Ascending aorta (tissue), 2 donors: ENCODE measurements at regions not wholly inside any gene's neighbourhood (a gene's known extent, or its start where the extent isn't known, plus 50 kb on each side); places are given as distances from the start of the nearest gene placed in this dataset.

Experiments used
- DNase-seq, 2 donors: peaks; one replicate each; pipeline ENCODE4 v3.0.0-alpha.2; 2019; ENCODE audit warnings: low spot score in 2 of 2
- H3K27ac ChIP-seq, 2 donors: fragments of 200-600 bp; sonication (generic); one replicate each; pipeline ENCODE4 v1.5.1; 2016 to 2017; ENCODE audit warnings: mild to moderate bottlenecking in 1 of 2
- H3K27me3 ChIP-seq: fragments of 200-600 bp; sonication (generic); one replicate; pipeline ENCODE4 v1.5.1; 2017
- H3K36me3 ChIP-seq, 2 donors: fragments of 200-600 bp; sonication (generic); one replicate each; pipeline ENCODE4 v1.5.1; 2016
- H3K4me1 ChIP-seq, 2 donors: fragments of 200-600 bp; sonication (generic); one replicate each; pipeline ENCODE4 v1.5.1; 2016 to 2017; ENCODE audit warnings: mild to moderate bottlenecking in 1 of 2
- H3K4me3 ChIP-seq, 2 donors: fragments of 200-600 bp; sonication (generic); one replicate each; pipeline ENCODE4 v1.5.1; 2016 to 2017; ENCODE audit warnings: mild to moderate bottlenecking in 1 of 2
- H3K9me3 ChIP-seq, 2 donors: fragments of 200-600 bp; sonication (generic); one replicate each; pipeline ENCODE4 v1.5.1; 2016
- CTCF ChIP-seq, 3 experiments: fragments of 200-600 bp in 2 of 3; fragments of 450-650 bp in 1 of 3; sonication (generic) in 2 of 3; IDR thresholded peaks; one replicate each; pipeline ENCODE4 v1.5.1; 2016 to 2019; ENCODE audit warnings: antibody characterized with exemption in 3 of 3, mild to moderate bottlenecking in 1 of 3, moderate library complexity in 1 of 3
- intact Hi-C: fragments of 100-400 bp; cut with DNase I; formaldehyde crosslinking; loops from one replicate; pipeline ENCODE4 v1.15.1; 2023

- intact Hi-C loops: no loop called here
Observed at GRCh38 chr3:89042236-89042835, 65.1 kb upstream of the EPHA3 start.

DNA sequence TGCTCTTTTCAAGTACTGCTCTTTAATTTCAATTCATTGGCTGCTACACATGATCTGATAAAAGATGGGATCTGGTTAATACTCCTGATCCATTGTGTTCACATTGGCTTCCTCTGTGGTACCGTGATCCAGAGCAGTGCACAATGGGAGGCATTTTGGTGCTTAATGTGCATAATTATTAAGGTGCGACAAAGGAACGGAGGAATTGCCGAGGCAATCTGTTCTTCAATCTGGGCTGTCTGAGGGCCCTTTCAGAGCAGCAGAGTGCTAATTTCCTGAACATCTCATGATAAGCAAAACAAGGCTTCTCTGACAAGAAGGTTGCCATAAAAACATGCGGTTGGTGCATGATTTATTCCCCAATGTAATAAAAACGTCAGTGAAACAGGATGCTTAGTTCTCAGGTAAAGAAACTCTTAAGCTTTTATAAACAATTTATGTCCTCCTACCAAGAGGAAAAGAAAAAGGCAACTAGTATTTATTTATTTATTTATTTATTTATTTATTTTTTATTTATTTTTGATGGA is 64.0 kb upstream of the EPHA3 start:
- no peak for DNase-seq
- Histone ChIP-seq H3K27ac (no peak overlapping the region), H3K4me1 (no peaks in the 10 kb centered on the region), H3K36me3 (no peaks in the 10 kb centered on the region), H3K27me3 (no peaks in the 10 kb centered on the region), H3K4me3 (no peak overlapping the region), H3K9me3 (no peaks in the 10 kb centered on the region)
- intact Hi-C loops: no loop called here
- no peak for TF ChIP-seq CTCF (IDR thresholded peaks at IDR 0.05)

More at GRCh38 chr3:89042236-89042835, 65.1 kb upstream of the EPHA3 start:
- Histone ChIP-seq H3K27ac (no peak overlapping the region), H3K27me3 (no peaks in the 10 kb centered on the region), H3K9me3 (no peaks in the 10 kb centered on the region), H3K4me3 (no peak overlapping the region), H3K4me1 (no peaks in the 10 kb centered on the region), H3K36me3 (no peaks in the 10 kb centered on the region)
- TF ChIP-seq CTCF (IDR thresholded peaks at IDR 0.05): no peak
- no peak for DNase-seq

- no peak overlapping the region for H3K27ac ChIP-seq
- H3K27me3 ChIP-seq: no peaks in the 10 kb centered on the region
- TF ChIP-seq CTCF (IDR thresholded peaks at IDR 0.05): no peak
- intact Hi-C loops: no loop called here
- no peak for DNase-seq
- no peaks in the 10 kb centered on the region for H3K9me3 ChIP-seq
- H3K4me3 ChIP-seq: no peak overlapping the region
- H3K36me3 ChIP-seq: no peaks in the 10 kb centered on the region
- no peaks in the 10 kb centered on the region for H3K4me1 ChIP-seq
Observed at GRCh38 chr3:89046661-89047060, 60.8 kb upstream of the EPHA3 start.

DNA sequence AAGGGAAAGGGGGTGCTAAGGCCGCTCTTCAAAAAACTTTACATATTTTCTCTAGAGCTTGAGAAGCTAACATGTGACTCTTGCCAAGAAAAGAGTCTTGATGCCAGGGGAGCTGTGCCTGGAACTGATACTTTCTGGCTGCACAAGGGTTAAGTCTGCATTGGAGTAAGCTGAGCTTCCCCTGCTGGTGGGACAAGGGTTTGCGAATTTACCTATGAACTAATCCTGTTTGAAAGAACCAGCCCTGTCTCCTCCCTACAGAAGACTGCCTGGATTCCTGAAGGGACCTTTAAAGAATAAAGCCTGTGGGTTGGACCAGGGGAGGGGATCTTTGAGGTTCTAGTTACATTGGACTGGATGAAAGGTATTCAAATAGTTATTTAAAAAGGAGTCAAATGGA is 58.3 kb upstream of the EPHA3 start:
- DNase-seq: no peak
- no peak overlapping the region for H3K4me3 ChIP-seq
- no peak for TF ChIP-seq CTCF (IDR thresholded peaks at IDR 0.05)
- H3K27ac ChIP-seq: no peak overlapping the region
- no peaks in the 10 kb centered on the region for H3K27me3 ChIP-seq
- H3K4me1 ChIP-seq: no peaks in the 10 kb centered on the region
- H3K36me3 ChIP-seq: no peaks in the 10 kb centered on the region
- intact Hi-C loops: no loop called here
- no peaks in the 10 kb centered on the region for H3K9me3 ChIP-seq

- intact Hi-C loops: no loop called here
- Histone ChIP-seq H3K27ac (no peak overlapping the region), H3K9me3 (no peaks in the 10 kb centered on the region), H3K4me3 (no peak overlapping the region), H3K36me3 (no peaks in the 10 kb centered on the region), H3K27me3 (no peaks in the 10 kb centered on the region), H3K4me1 (no peaks in the 10 kb centered on the region)
- DNase-seq: no peak
- no peak for TF ChIP-seq CTCF (IDR thresholded peaks at IDR 0.05)
Observed at GRCh38 chr3:89052386-89052785, 55.0 kb upstream of the EPHA3 start.

- no peak for DNase-seq
- H3K27me3 ChIP-seq: no peaks in the 10 kb centered on the region
- H3K27ac ChIP-seq: no peak overlapping the region
- no peaks in the 10 kb centered on the region for H3K9me3 ChIP-seq
- H3K36me3 ChIP-seq: no peaks in the 10 kb centered on the region
- no peak for TF ChIP-seq CTCF (IDR thresholded peaks at IDR 0.05)
- no peaks in the 10 kb centered on the region for H3K4me1 ChIP-seq
- H3K4me3 ChIP-seq: no peak overlapping the region
- intact Hi-C loops: no loop called here
Observed at GRCh38 chr3:89057398-89057797, 50.0 kb upstream of the EPHA3 start.
